Liver (tissue), 3 donors: ENCODE measurements at regions not wholly inside any gene's neighbourhood (a gene's known extent, or its start where the extent isn't known, plus 50 kb on each side); places are given as distances from the start of the nearest gene placed in this dataset.

Source experiments
- CTCF ChIP-seq: fragments of 150-350 bp; IDR thresholded peaks from 2 replicates; pipeline ENCODE4 v1.5.1; 2017; ENCODE audit warnings: improper control_type of control experiment, low read depth, low read length; ENCODE audit not compliant: missing input control
- EGR1 ChIP-seq, 2 donors: IDR thresholded peaks; 2 replicates each; pipeline ENCODE4 v1.6.1; 2016 to 2018; ENCODE audit warnings: antibody characterized with exemption in 2 of 2, low read depth in 2 of 2
- SP1 ChIP-seq: IDR thresholded peaks from 2 replicates; pipeline ENCODE4 v1.6.1; 2018; ENCODE audit warnings: antibody characterized with exemption, mild to moderate bottlenecking
- TAF1 ChIP-seq: conservative IDR thresholded peaks from 2 replicates; pipeline ENCODE4 v1.6.1; 2016; ENCODE audit warnings: antibody characterized with exemption, mild to moderate bottlenecking
- donor health status: healthy.
- donor health status: healthy.

DNA sequence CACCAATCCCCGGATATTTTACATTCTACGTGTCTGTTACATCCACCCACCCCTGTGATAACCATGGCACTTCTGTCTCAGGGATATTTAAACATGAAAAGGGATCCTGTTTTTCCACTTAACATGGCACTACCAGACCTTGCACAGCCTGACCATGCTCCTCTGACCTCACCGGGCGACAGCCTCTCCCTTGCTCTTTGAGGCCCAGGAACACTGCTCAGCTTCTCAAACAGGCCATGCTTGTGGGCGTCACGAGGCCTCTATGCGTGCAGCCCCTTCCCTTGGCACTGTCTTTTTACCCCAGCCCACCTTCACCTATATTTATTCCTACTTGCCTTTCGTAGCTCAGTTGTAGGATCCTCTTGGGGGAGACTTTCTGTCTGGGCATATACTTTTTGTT, 385.6 kb downstream of the UQCRFS1 start:
- no peak for TF ChIP-seq TAF1
- no peak for TF ChIP-seq EGR1 (IDR thresholded peaks at IDR 0.05; ENCODE audit: low read depth in 2 of 2)
- TF ChIP-seq CTCF, result no peak
- TF ChIP-seq SP1, result no peak
